ENCODE measurements at regions not wholly inside any gene's neighbourhood (a gene's known extent, or its start where the extent isn't known, plus 50 kb on each side); places are given as distances from the start of the nearest gene placed in this dataset.

GRCh38 chr19:31991984-31992655 is 353.3 kb upstream of the ZNF507 start:
- 89% methylated on average over 16 of the region's 16 CpGs for WGBS
- H3K4me3 ChIP-seq (ENCODE audit: low read depth, low read length), result no peak overlapping the region
- no peaks in the 10 kb centered on the region for H3K36me3 ChIP-seq (ENCODE audit: insufficient read depth)
- H3K27ac ChIP-seq (ENCODE audit: low read depth), result no peak overlapping the region
- no peak for DNase-seq (ENCODE audit: extremely low spot score)
- no peaks in the 10 kb centered on the region for H3K4me1 ChIP-seq (ENCODE audit: insufficient read depth)

GRCh38 chr19:31992750-31993149 is 352.7 kb upstream of the ZNF507 start:
- WGBS, result 93% methylated on average over 3 of the region's 3 CpGs
- H3K4me1 ChIP-seq (ENCODE audit: insufficient read depth), result no peaks in the 10 kb centered on the region
- no peaks in the 10 kb centered on the region for H3K36me3 ChIP-seq (ENCODE audit: insufficient read depth)
- DNase-seq (ENCODE audit: extremely low spot score), result no peak
- H3K27ac ChIP-seq (ENCODE audit: low read depth), result no peak overlapping the region
- no peak overlapping the region for H3K4me3 ChIP-seq (ENCODE audit: low read depth, low read length)

- Histone ChIP-seq H3K27ac (ENCODE audit: low read depth) (no peak overlapping the region), H3K4me1 (ENCODE audit: insufficient read depth) (no peaks in the 10 kb centered on the region), H3K36me3 (ENCODE audit: insufficient read depth) (no peaks in the 10 kb centered on the region), H3K4me3 (ENCODE audit: low read depth, low read length) (no peak overlapping the region)
- no peak for DNase-seq (ENCODE audit: extremely low spot score)
These were observed 349.9 kb upstream of the ZNF507 start for GRCh38 chr19:31995546-31995945.

- no peak overlapping the region for H3K4me3 ChIP-seq (ENCODE audit: low read depth, low read length)
- H3K27ac ChIP-seq (ENCODE audit: low read depth), result no peak overlapping the region
- DNase-seq (ENCODE audit: extremely low spot score), result no peak
- H3K4me1 ChIP-seq (ENCODE audit: insufficient read depth), result no peaks in the 10 kb centered on the region
- H3K36me3 ChIP-seq (ENCODE audit: insufficient read depth), result no peaks in the 10 kb centered on the region
- WGBS, result 88% methylated on average over 12 of the region's 12 CpGs
These were observed 335.3 kb upstream of the ZNF507 start for GRCh38 chr19:32010071-32010470.

- DNase-seq (ENCODE audit: extremely low spot score), result no peak
- H3K4me1 ChIP-seq (ENCODE audit: insufficient read depth), result no peaks in the 10 kb centered on the region
- no peak overlapping the region for H3K27ac ChIP-seq (ENCODE audit: low read depth)
- H3K4me3 ChIP-seq (ENCODE audit: low read depth, low read length), result no peak overlapping the region
- no peaks in the 10 kb centered on the region for H3K36me3 ChIP-seq (ENCODE audit: insufficient read depth)
- WGBS, result 77% methylated on average over 6 of the region's 6 CpGs
These were observed 333.2 kb upstream of the ZNF507 start for GRCh38 chr19:32012206-32012605.

- Histone ChIP-seq H3K4me3 (ENCODE audit: low read depth, low read length) (no peak overlapping the region), H3K27ac (ENCODE audit: low read depth) (no peak overlapping the region), H3K4me1 (ENCODE audit: insufficient read depth) (no peaks in the 10 kb centered on the region), H3K36me3 (ENCODE audit: insufficient read depth) (no peaks in the 10 kb centered on the region)
- WGBS, result 57% methylated on average over 6 of the region's 6 CpGs
- DNase-seq (ENCODE audit: extremely low spot score), result no peak
These were observed 332.4 kb upstream of the ZNF507 start for GRCh38 chr19:32012886-32013631.

- 44% methylated on average over 9 of the region's 9 CpGs for WGBS
- no peak overlapping the region for H3K27ac ChIP-seq (ENCODE audit: low read depth)
- peak; percentile 21 for DNase-seq (ENCODE audit: extremely low spot score)
- no peaks in the 10 kb centered on the region for H3K36me3 ChIP-seq (ENCODE audit: insufficient read depth)
- no peaks in the 10 kb centered on the region for H3K4me1 ChIP-seq (ENCODE audit: insufficient read depth)
- H3K4me3 ChIP-seq (ENCODE audit: low read depth, low read length), result no peak overlapping the region
These were observed 328.0 kb upstream of the ZNF507 start for GRCh38 chr19:32017176-32017953.

GRCh38 chr19:32018014-32018413 is 327.4 kb upstream of the ZNF507 start:
- Histone ChIP-seq H3K36me3 (ENCODE audit: insufficient read depth) (no peaks in the 10 kb centered on the region), H3K4me3 (ENCODE audit: low read depth, low read length) (no peak overlapping the region), H3K4me1 (ENCODE audit: insufficient read depth) (no peaks in the 10 kb centered on the region), H3K27ac (ENCODE audit: low read depth) (no peak overlapping the region)
- DNase-seq (ENCODE audit: extremely low spot score), result no peak
- WGBS, result 42% methylated on average over 6 of the region's 6 CpGs

GRCh38 chr19:32020538-32020937 is 324.9 kb upstream of the ZNF507 start:
- Histone ChIP-seq H3K36me3 (ENCODE audit: insufficient read depth) (no peaks in the 10 kb centered on the region), H3K27ac (ENCODE audit: low read depth) (no peak overlapping the region), H3K4me3 (ENCODE audit: low read depth, low read length) (no peak overlapping the region), H3K4me1 (ENCODE audit: insufficient read depth) (no peaks in the 10 kb centered on the region)
- DNase-seq (ENCODE audit: extremely low spot score), result no peak
- WGBS, result 86% methylated on average over 2 of the region's 2 CpGs

GRCh38 chr19:32022044-32022640 is 323.3 kb upstream of the ZNF507 start:
- Histone ChIP-seq H3K4me1 (ENCODE audit: insufficient read depth) (no peaks in the 10 kb centered on the region), H3K36me3 (ENCODE audit: insufficient read depth) (no peaks in the 10 kb centered on the region), H3K4me3 (ENCODE audit: low read depth, low read length) (no peak overlapping the region), H3K27ac (ENCODE audit: low read depth) (no peak overlapping the region)
- 46% methylated on average over 9 of the region's 9 CpGs for WGBS
- no peak for DNase-seq (ENCODE audit: extremely low spot score)

- Histone ChIP-seq H3K27ac (ENCODE audit: low read depth) (no peak overlapping the region), H3K4me3 (ENCODE audit: low read depth, low read length) (no peak overlapping the region), H3K4me1 (ENCODE audit: insufficient read depth) (no peaks in the 10 kb centered on the region), H3K36me3 (ENCODE audit: insufficient read depth) (no peaks in the 10 kb centered on the region)
- WGBS, result 29% methylated on average over 29 of the region's 29 CpGs
- DNase-seq (ENCODE audit: extremely low spot score), result peak; percentile 53
These were observed 322.5 kb upstream of the ZNF507 start for GRCh38 chr19:32022731-32023563.

GRCh38 chr19:32023564-32023832 is 321.9 kb upstream of the ZNF507 start:
- Histone ChIP-seq H3K4me1 (ENCODE audit: insufficient read depth) (no peaks in the 10 kb centered on the region), H3K4me3 (ENCODE audit: low read depth, low read length) (no peak overlapping the region), H3K36me3 (ENCODE audit: insufficient read depth) (no peaks in the 10 kb centered on the region), H3K27ac (ENCODE audit: low read depth) (no peak overlapping the region)
- 67% methylated on average over 6 of the region's 6 CpGs for WGBS
- DNase-seq (ENCODE audit: extremely low spot score), result no peak

- DNase-seq (ENCODE audit: extremely low spot score), result no peak
- H3K4me1 ChIP-seq (ENCODE audit: insufficient read depth), result no peaks in the 10 kb centered on the region
- H3K4me3 ChIP-seq (ENCODE audit: low read depth, low read length), result no peak overlapping the region
- H3K36me3 ChIP-seq (ENCODE audit: insufficient read depth), result no peaks in the 10 kb centered on the region
- no peak overlapping the region for H3K27ac ChIP-seq (ENCODE audit: low read depth)
- WGBS, result 92% methylated on average over 6 of the region's 6 CpGs
These were observed 316.2 kb upstream of the ZNF507 start for GRCh38 chr19:32029235-32029634.

Measured in urinary bladder (tissue), 3 donors.